ENCODE measurements at regions not wholly inside any gene's neighbourhood (a gene's known extent, or its start where the extent isn't known, plus 50 kb on each side); places are given as distances from the start of the nearest gene placed in this dataset.

- H3K27ac ChIP-seq = no peak overlapping the region
- no peak for TF ChIP-seq CTCF (conservative IDR thresholded peaks at IDR 0.05; ENCODE audit: low read depth)
- POLR2A ChIA-PET (ENCODE audit: low non-redundant PET) = no interaction called here
- CTCF ChIA-PET = no interaction called here
- no peak for DNase-seq (ENCODE audit: low spot score)
These were observed 1170.9 kb downstream of the C4orf33 start for GRCh38 chr4:130266814-130267213.

- TF ChIP-seq CTCF (conservative IDR thresholded peaks at IDR 0.05; ENCODE audit: low read depth) = no peak
- ChIA-PET POLR2A (ENCODE audit: low non-redundant PET) (no interaction called here), CTCF (no interaction called here)
- H3K27ac ChIP-seq = no peak overlapping the region
- DNase-seq (ENCODE audit: low spot score) = no peak
These were observed 1192.6 kb downstream of the C4orf33 start for GRCh38 chr4:130288576-130288975.

GRCh38 chr4:130293692-130294091 is 1197.7 kb downstream of the C4orf33 start:
- CTCF ChIA-PET = interaction anchor here (0.7 kb wide), 1 partner anchor 9 kb away, joined by 4 read pairs; no protein-coding TSS in a partner anchor
- H3K27ac ChIP-seq = no peak overlapping the region
- POLR2A ChIA-PET (ENCODE audit: low non-redundant PET) = no interaction called here

GRCh38 chr4:130296448-130296847 is 1200.5 kb downstream of the C4orf33 start:
- no peak overlapping the region for H3K27ac ChIP-seq
- DNase-seq (ENCODE audit: low spot score) = no peak
- ChIA-PET POLR2A (ENCODE audit: low non-redundant PET) (no interaction called here), CTCF (no interaction called here)
- TF ChIP-seq CTCF (conservative IDR thresholded peaks at IDR 0.05; ENCODE audit: low read depth) = no peak

More at GRCh38 chr4:130293692-130294091, 1197.7 kb downstream of the C4orf33 start:
- DNase-seq (ENCODE audit: low spot score) = no peak
- TF ChIP-seq CTCF (conservative IDR thresholded peaks at IDR 0.05; ENCODE audit: low read depth) = no peak

- no peak overlapping the region for H3K27ac ChIP-seq
- CTCF ChIA-PET = no interaction called here
- DNase-seq (ENCODE audit: low spot score) = no peak
- POLR2A ChIA-PET (ENCODE audit: low non-redundant PET) = no interaction called here
- TF ChIP-seq CTCF (conservative IDR thresholded peaks at IDR 0.05; ENCODE audit: low read depth) = no peak
These were observed 1210.6 kb downstream of the C4orf33 start for GRCh38 chr4:130306566-130306965.

GRCh38 chr4:130309221-130309620 is 1213.3 kb downstream of the C4orf33 start:
- ChIA-PET POLR2A (ENCODE audit: low non-redundant PET) (no interaction called here), CTCF (no interaction called here)
- no peak overlapping the region for H3K27ac ChIP-seq
- DNase-seq (ENCODE audit: low spot score) = no peak
- no peak for TF ChIP-seq CTCF (conservative IDR thresholded peaks at IDR 0.05; ENCODE audit: low read depth)

GRCh38 chr4:130322439-130322838 is 1226.5 kb downstream of the C4orf33 start:
- no peak for TF ChIP-seq CTCF (conservative IDR thresholded peaks at IDR 0.05; ENCODE audit: low read depth)
- POLR2A ChIA-PET (ENCODE audit: low non-redundant PET) = no interaction called here
- DNase-seq (ENCODE audit: low spot score) = no peak
- no peak overlapping the region for H3K27ac ChIP-seq
- CTCF ChIA-PET = no interaction called here
